ENCODE measurements at regions not wholly inside any gene's neighbourhood (a gene's known extent, or its start where the extent isn't known, plus 50 kb on each side); places are given as distances from the start of the nearest gene placed in this dataset.

DNA sequence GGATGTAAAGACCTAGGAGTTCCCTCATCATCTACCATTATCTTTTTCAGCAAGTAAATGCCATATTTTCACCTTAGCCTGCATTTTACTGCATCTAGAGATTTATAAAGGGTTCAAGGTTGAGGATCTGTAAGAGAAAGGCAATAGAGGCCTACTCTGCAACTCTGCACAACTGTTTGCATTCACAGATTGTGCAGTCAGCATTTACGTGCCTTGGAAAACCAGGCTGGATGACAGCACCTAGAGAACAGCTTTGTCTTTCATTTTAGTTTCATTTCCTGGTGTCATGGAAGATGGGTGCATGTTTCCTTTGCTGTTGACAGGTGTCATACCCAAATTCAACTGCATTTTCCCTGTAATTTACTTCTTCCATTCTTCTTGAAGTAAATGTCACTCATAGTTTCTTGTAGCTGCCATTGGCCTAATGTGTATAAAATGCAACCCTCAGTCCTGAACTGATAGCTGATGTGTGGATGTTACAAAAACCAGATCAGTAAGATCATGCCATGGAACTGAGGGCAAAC, 817.5 kb downstream of the SQOR start:
- Histone ChIP-seq H4K20me1 (ENCODE audit: control insufficient read depth, insufficient read depth, insufficient read length) (no peaks in the 10 kb centered on the region), H4K5ac (ENCODE audit: insufficient read length, low read depth, low read length) (no peak overlapping the region), H3K27me3 (ENCODE audit: insufficient read depth, low read length) (no peaks in the 10 kb centered on the region), H4K8ac (replicated peaks; ENCODE audit: insufficient read length, low read depth, low read length) (no peak overlapping the region), H3K23me2 (ENCODE audit: insufficient read length, low read depth, low read length, poor library complexity, severe bottlenecking) (no peaks in the 10 kb centered on the region), H3T11ph (ENCODE audit: low read length) (no peak overlapping the region), H3K9ac (ENCODE audit: extremely low read depth, insufficient read length, low read length) (no peak overlapping the region), H3K79me2 (ENCODE audit: insufficient read depth, low read length) (no peaks in the 10 kb centered on the region), H2AFZ (ENCODE audit: low read length) (no peak overlapping the region), H3K4me2 (ENCODE audit: insufficient read depth, insufficient read length, low read length) (no peak overlapping the region), H3K79me1 (ENCODE audit: insufficient read depth, low read depth, low read length, poor library complexity, severe bottlenecking) (no peaks in the 10 kb centered on the region), H2BK12ac (ENCODE audit: insufficient read length, low read depth, low read length) (no peak overlapping the region), H3K56ac (ENCODE audit: insufficient read length, low read depth, low read length) (no peak overlapping the region), H4K91ac (ENCODE audit: insufficient read length, low read depth, low read length) (no peak overlapping the region), H3K27ac (ENCODE audit: insufficient read length, low read depth, low read length) (no peak overlapping the region), H3K4me1 (ENCODE audit: insufficient read depth, low read length) (no peaks in the 10 kb centered on the region), H2BK5ac (ENCODE audit: insufficient read length, low read length) (no peak overlapping the region), H3K14ac (ENCODE audit: insufficient read depth, low read length) (no peak overlapping the region), H2AK5ac (ENCODE audit: insufficient read length, low read length) (no peak overlapping the region), H3K18ac (ENCODE audit: insufficient read length, low read depth, low read length) (no peak overlapping the region), H2BK15ac (ENCODE audit: low read depth, low read length) (no peak overlapping the region), H3K9me3 (ENCODE audit: control insufficient read depth, low read depth, low read length) (no peaks in the 10 kb centered on the region), H2BK120ac (ENCODE audit: low read depth, low read length, poor library complexity, severe bottlenecking) (no peak overlapping the region), H3K4ac (ENCODE audit: low read depth, low read length) (no peak overlapping the region), H3K23ac (ENCODE audit: insufficient read length, low read depth, low read length) (no peak overlapping the region), H2BK20ac (ENCODE audit: low read depth, low read length, poor library complexity, severe bottlenecking) (no peak overlapping the region)
- Mint-ChIP-seq H3K27ac (no peak overlapping the region), H3K9me3 (no peaks in the 10 kb centered on the region), H3K4me3 (no peak overlapping the region), H3K4me1 (no peaks in the 10 kb centered on the region), H3K27me3 (ENCODE audit: low read depth) (no peaks in the 10 kb centered on the region), H3K36me3 (ENCODE audit: insufficient read depth in 1 of 3, low read depth in 3 of 3) (no peaks in the 10 kb centered on the region)
- DNase-seq = no peak
- WGBS (ENCODE audit: extremely low coverage, insufficient read length, low lambda C conversion rate) = no CpG with 5 or more reads among the region's 1 CpG
- TF ChIP-seq CTCF (conservative IDR thresholded peaks at IDR 0.05) = no peak

All from H9 (cell line).